ENCODE measurements at regions not wholly inside any gene's neighbourhood (a gene's known extent, or its start where the extent isn't known, plus 50 kb on each side); places are given as distances from the start of the nearest gene placed in this dataset.
A peak's percentile ranks its signal among the peaks of the same experiment; 100 is the strongest.
"Not testable (repeated sequence)": the region's sequence is repeated elsewhere in the genome, so short reads cannot be mapped to it uniquely, and the experiment has no call there.

DNA sequence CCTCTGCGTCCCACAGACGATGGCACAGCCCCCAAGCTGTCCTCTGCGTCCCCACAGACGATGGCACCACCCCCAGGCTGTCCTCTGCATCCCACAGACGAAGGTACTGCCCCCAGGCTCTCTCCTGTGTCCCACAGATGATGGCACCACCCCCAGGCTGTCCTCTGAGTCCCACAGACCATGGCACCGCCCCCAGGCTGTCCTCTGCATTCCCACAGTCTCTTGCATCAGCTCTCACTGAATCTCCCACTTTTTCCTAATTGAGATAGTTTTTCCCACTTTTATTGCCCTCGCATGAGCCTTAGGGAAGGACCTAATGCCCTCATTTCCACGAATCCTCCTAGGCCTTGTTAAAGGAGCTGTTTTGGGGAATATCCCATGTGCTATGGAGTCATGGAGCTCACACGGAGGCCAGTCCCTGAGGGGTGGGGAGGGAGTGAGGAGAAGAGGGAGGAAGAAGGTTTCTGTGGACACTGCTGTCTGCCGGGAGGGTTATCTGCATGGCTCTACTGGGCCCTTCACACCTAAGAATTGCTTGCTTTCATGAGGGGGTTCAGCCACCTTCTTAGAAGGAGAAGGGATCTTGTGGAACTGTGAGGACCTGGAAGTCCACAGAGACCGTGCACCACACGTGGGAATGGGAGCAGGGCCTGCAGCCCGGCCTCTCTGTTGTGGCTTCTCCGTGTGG, 58.2 kb upstream of the PTCH1 start:
- 72% methylated on average over 14 of the region's 14 CpGs for WGBS
- intact Hi-C loops (cut with DNase I): no loop called here
- Histone ChIP-seq H3K27ac (ENCODE audit: low read length) (no peak overlapping the region), H3K9me3 (ENCODE audit: control insufficient read depth, low read length) (no peaks in the 10 kb centered on the region), H3K4me3 (ENCODE audit: low read length) (no peak overlapping the region), H3K4me1 (ENCODE audit: control insufficient read depth, insufficient read depth, low read length) (no peaks in the 10 kb centered on the region), H3K27me3 (ENCODE audit: control insufficient read depth, insufficient read depth) (no peaks in the 10 kb centered on the region)
- ATAC-seq: no peak
- DNase-seq: no peak

- intact Hi-C loops (cut with DNase I): no loop called here
- no peak overlapping the region for H3K27ac ChIP-seq (ENCODE audit: low read length)
- H3K27me3 ChIP-seq (ENCODE audit: control insufficient read depth, insufficient read depth): no peaks in the 10 kb centered on the region
- no peak overlapping the region for H3K4me3 ChIP-seq (ENCODE audit: low read length)
- no peaks in the 10 kb centered on the region for H3K4me1 ChIP-seq (ENCODE audit: control insufficient read depth, insufficient read depth, low read length)
- DNase-seq (peak in 1 of 3 donors; percentile 49), ATAC-seq (no peak)
- H3K9me3 ChIP-seq (ENCODE audit: control insufficient read depth, low read length): no peaks in the 10 kb centered on the region
- whole genome bisulfite sequencing: 60% methylated on average over 16 of the region's 16 CpGs
These were observed 57.4 kb upstream of the PTCH1 start for GRCh38 chr9:95574176-95574575.

GRCh38 chr9:95573463-95573862, 56.7 kb upstream of the PTCH1 start:
- Histone ChIP-seq H3K27ac (ENCODE audit: low read length) (no peak overlapping the region), H3K9me3 (ENCODE audit: control insufficient read depth, low read length) (no peaks in the 10 kb centered on the region), H3K4me3 (ENCODE audit: low read length) (no peak overlapping the region), H3K27me3 (ENCODE audit: control insufficient read depth, insufficient read depth) (no peaks in the 10 kb centered on the region), H3K4me1 (ENCODE audit: control insufficient read depth, insufficient read depth, low read length) (no peaks in the 10 kb centered on the region)
- DNase-seq (no peak), ATAC-seq (no peak)
- intact Hi-C loops (cut with DNase I): no loop called here
- WGBS: 81% methylated on average over 8 of the region's 8 CpGs

- DNase-seq: peak in 1 of 3 donors; percentile 55
- intact Hi-C loops (cut with DNase I): no loop called here
- WGBS: 65% methylated on average over 25 of the region's 25 CpGs
- no peak for ATAC-seq
- Histone ChIP-seq H3K9me3 (ENCODE audit: control insufficient read depth, low read length) (no peaks in the 10 kb centered on the region), H3K4me1 (ENCODE audit: control insufficient read depth, insufficient read depth, low read length) (no peaks in the 10 kb centered on the region), H3K4me3 (ENCODE audit: low read length) (no peak overlapping the region), H3K27me3 (ENCODE audit: control insufficient read depth, insufficient read depth) (no peaks in the 10 kb centered on the region), H3K27ac (ENCODE audit: low read length) (no peak overlapping the region)
These were observed 55.8 kb upstream of the PTCH1 start for GRCh38 chr9:95572381-95573151.

DNA sequence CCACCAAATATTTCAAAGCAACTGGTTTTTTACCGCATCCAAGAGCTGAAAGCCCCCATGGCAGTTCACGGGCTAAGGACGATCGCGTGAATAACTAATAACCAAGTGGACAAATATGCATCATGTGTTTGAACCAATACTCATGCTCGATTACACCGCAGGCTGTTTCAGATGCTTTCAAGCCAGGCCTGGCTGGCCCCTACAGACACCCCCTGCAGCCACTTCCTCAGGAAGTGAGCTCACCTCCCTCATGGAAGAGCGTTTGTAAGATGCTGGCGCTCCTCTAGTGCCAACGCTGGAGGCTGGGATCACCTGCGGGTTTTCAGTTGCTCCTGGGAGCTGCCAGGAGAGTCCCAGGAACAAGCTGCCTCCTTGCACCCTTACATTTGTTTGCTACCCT, 53.9 kb upstream of the PTCH1 start:
- intact Hi-C loops (cut with DNase I): no loop called here
- no peak overlapping the region for H3K27ac ChIP-seq (ENCODE audit: low read length)
- no peaks in the 10 kb centered on the region for H3K9me3 ChIP-seq (ENCODE audit: control insufficient read depth, low read length)
- H3K4me3 ChIP-seq (ENCODE audit: low read length): no peak overlapping the region
- WGBS: 53% methylated on average over 11 of the region's 11 CpGs
- ATAC-seq (peak in 1 of 2 donors; percentile 36), DNase-seq (no peak)
- H3K27me3 ChIP-seq (ENCODE audit: control insufficient read depth, insufficient read depth): no peaks in the 10 kb centered on the region
- H3K4me1 ChIP-seq (ENCODE audit: control insufficient read depth, insufficient read depth, low read length): no peaks in the 10 kb centered on the region

DNA sequence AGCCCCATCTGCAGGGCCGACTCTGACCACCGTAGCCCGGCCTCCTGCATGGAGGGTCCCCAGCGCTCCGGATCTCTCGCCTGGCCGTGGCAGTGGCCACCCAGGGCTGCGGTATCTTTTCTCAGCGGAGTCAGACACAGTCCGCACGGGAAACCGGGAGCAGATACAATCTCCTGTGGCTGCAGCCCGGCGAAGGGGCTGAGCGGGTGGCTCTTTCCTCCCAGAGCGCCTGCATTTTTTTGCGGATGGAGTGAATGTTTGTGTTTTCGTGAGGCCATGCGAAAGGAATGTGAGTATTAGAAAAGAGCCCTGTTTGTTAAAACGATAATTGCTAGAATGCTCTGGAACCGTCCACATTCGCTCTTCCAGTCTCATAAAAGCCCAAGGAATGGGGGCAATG, 53.4 kb upstream of the PTCH1 start:
- intact Hi-C loops (cut with DNase I): no loop called here
- H3K27me3 ChIP-seq (ENCODE audit: control insufficient read depth, insufficient read depth): no peaks in the 10 kb centered on the region
- H3K4me1 ChIP-seq (ENCODE audit: control insufficient read depth, insufficient read depth, low read length): no peaks in the 10 kb centered on the region
- no peaks in the 10 kb centered on the region for H3K9me3 ChIP-seq (ENCODE audit: control insufficient read depth, low read length)
- H3K27ac ChIP-seq (ENCODE audit: low read length): no peak overlapping the region
- DNase-seq (no peak), ATAC-seq (peak in 1 of 2 donors; percentile 14)
- WGBS: 19% methylated on average over 22 of the region's 22 CpGs
- H3K4me3 ChIP-seq (ENCODE audit: low read length): peak overlapping the region; percentile 18

DNA sequence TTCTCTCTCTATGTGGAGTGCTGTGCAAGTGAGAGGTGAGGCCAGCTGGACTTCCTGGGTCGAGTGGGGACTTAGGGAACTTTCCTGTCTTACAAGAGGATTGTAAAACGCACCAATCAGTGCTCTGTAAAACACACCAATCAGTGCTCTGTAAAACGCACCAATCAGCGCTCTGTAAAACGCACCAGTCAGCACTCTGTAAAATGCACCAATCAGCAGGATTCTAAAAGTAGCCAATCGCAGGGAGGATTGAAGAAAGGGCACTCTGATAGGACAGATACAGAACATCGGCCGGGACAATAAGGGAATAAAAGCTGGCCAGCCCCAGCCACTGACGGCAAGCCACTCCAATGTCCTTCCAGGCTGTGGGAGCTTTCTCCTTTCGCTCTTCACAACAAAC, 52.0 kb upstream of the PTCH1 start:
- H3K27ac ChIP-seq (ENCODE audit: low read length); ATAC-seq; DNase-seq; intact Hi-C loops (cut with DNase I); H3K9me3 ChIP-seq (ENCODE audit: control insufficient read depth, low read length); H3K27me3 ChIP-seq (ENCODE audit: control insufficient read depth, insufficient read depth); H3K4me3 ChIP-seq (ENCODE audit: low read length); H3K4me1 ChIP-seq (ENCODE audit: control insufficient read depth, insufficient read depth, low read length): not testable (repeated sequence)
- WGBS: 94% methylated on average over 10 of the region's 10 CpGs
